PC-9 (cell line): ENCODE measurements at regions not wholly inside any gene's neighbourhood (a gene's known extent, or its start where the extent isn't known, plus 50 kb on each side); places are given as distances from the start of the nearest gene placed in this dataset.

Experiments used
- BruUV-seq: library from RNA; stranded (reverse); fragments of 400-500 nt; replicated peaks from 2 replicates; lab custom pipeline; 2021; lab: Mats Ljungman, UMichigan
- CTCF ChIA-PET: fragments of 300-600 bp; sonication (Branson Sonifier 250); formaldehyde crosslinking; loops from one replicate; lab custom pipeline; 2022; ENCODE audit warnings: antibody characterized with exemption; lab: Charles Lee
- POLR2A ChIA-PET: fragments of 300-600 bp; sonication (Branson Sonifier 250); formaldehyde crosslinking; loops from one replicate; lab custom pipeline; 2022; ENCODE audit warnings: antibody characterized with exemption; ENCODE audit not compliant: unreplicated experiment; lab: Charles Lee
- DNase-seq, 2 experiments: peaks; one replicate each; pipeline versions ENCODE4 v3.0.0 to v3.0.0-alpha.2; 2015 to 2022; ENCODE audit warnings: mixed read lengths in 1 of 2
- H2AFZ ChIP-seq: fragments of 200-600 bp; sonication (generic); 2 replicates; pipeline ENCODE4 v1.8.1; 2017; ENCODE audit warnings: antibody characterized with exemption
- H3F3A ChIP-seq: fragments of 200-600 bp; sonication (generic); 2 replicates; pipeline ENCODE4 v1.8.1; 2017; ENCODE audit warnings: antibody characterized with exemption, mild to moderate bottlenecking, low read depth; ENCODE audit not compliant: insufficient read depth
- H3K27ac ChIP-seq: fragments of 200-600 bp; sonication (generic); 2 replicates; pipeline ENCODE4 v1.6.1; 2016; ENCODE audit warnings: mixed run types
- H3K27me3 ChIP-seq: fragments of 200-600 bp; sonication (generic); 2 replicates; pipeline ENCODE4 v1.6.1; 2016; ENCODE audit warnings: low read depth, mixed run types; ENCODE audit not compliant: insufficient read depth
- H3K36me3 ChIP-seq: fragments of 200-600 bp; sonication (generic); 2 replicates; pipeline ENCODE4 v1.6.1; 2016; ENCODE audit warnings: low read depth, mixed run types
- H3K4me1 ChIP-seq: fragments of 200-600 bp; sonication (generic); replicated peaks from 2 replicates; pipeline ENCODE4 v1.6.1; 2016; ENCODE audit warnings: mixed run types; ENCODE audit not compliant: insufficient read depth
- H3K4me2 ChIP-seq: fragments of 200-600 bp; sonication (generic); 2 replicates; pipeline ENCODE4 v1.6.1; 2017; ENCODE audit warnings: mixed run types
- H3K4me3 ChIP-seq: fragments of 200-600 bp; sonication (generic); 2 replicates; pipeline ENCODE4 v1.6.1; 2016; ENCODE audit warnings: mixed run types
- H3K79me2 ChIP-seq: fragments of 200-600 bp; sonication (generic); 2 replicates; pipeline ENCODE4 v1.6.1; 2017; ENCODE audit warnings: low read depth, mixed run types
- H3K9me2 ChIP-seq: fragments of 200-600 bp; sonication (generic); 2 replicates; pipeline ENCODE4 v1.8.1; 2017; ENCODE audit warnings: mild to moderate bottlenecking; ENCODE audit not compliant: insufficient read depth
- H3K9me3 ChIP-seq: fragments of 200-600 bp; sonication (generic); 2 replicates; pipeline ENCODE4 v1.8.1; 2016; ENCODE audit warnings: low read depth; ENCODE audit not compliant: insufficient read depth
- H4K20me1 ChIP-seq: fragments of 200-600 bp; sonication (generic); 2 replicates; pipeline ENCODE4 v1.8.1; 2017; ENCODE audit not compliant: insufficient read depth
- EZH2 ChIP-seq: fragments of 200-600 bp; sonication (generic); IDR thresholded peaks from 2 replicates; pipeline ENCODE4 v1.8.0; 2017; ENCODE audit warnings: antibody characterized with exemption, low read depth
- intact Hi-C: fragments of 100-400 bp; cut with micrococcal nuclease; formaldehyde crosslinking; loops from one replicate; pipeline ENCODE4 v1.10.0; 2022; ENCODE audit not compliant: unreplicated experiment
- TF ChIP-seq, protein P1 (sequence below): fragments of 200-600 bp; sonication (generic); conservative IDR thresholded peaks from 2 replicates; pipeline ENCODE4 v1.6.1; 2017; ENCODE audit warnings: mixed run types, antibody characterized with exemption, mild to moderate bottlenecking, moderate library complexity

DNA sequence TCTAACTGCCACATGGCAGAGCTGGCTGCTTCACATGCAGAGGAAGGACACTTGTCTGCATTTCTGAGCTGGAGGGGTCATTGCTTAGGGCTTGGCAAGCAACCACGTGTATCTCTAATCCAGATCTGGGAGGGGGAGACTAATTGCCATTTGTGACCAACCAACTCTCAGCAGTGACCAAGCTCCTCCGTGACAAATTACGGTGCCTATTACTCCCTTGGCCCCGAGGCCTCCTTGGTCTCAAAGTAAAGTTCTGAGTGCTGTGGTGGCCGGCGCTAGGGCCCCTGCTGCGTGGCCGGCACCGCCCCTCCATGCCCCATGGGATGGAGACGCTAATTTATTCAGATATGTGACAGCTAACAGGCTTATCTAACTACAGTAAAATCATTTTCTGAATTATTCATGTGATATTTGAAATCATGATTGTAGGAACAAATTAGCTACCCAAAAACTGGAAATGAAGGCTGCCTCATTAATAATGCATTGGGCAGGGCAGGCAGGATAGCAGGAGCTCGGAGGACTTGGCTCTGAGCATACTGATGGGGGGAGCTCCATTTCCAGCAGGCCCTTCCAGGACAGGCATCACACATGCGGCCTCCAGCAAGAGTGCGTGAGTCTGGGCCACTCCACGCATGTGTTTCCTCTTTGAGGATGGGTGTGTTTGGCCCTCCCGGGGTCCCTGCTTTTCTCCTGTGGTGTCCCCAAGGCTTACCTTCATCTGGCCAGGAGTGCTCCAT, 67.7 kb downstream of the C5orf15 start:
- H3K79me2 ChIP-seq = no peaks in the 10 kb centered on the region
- H3K36me3 ChIP-seq = no peaks in the 10 kb centered on the region
- no peaks in the 10 kb centered on the region for H4K20me1 ChIP-seq
- BruUV-seq = no TSS peak
- ChIA-PET CTCF (interaction anchor here (0.5 kb wide), 1 partner anchor 696 kb away, joined by 3 read pairs; no protein-coding TSS in a partner anchor), POLR2A (no interaction called here)
- H3K27me3 ChIP-seq = no peaks in the 10 kb centered on the region
- no peak overlapping the region for H3K4me2 ChIP-seq
- H3F3A ChIP-seq = no peaks in the 10 kb centered on the region
- no peaks in the 10 kb centered on the region for H3K9me2 ChIP-seq
- no peaks in the 10 kb centered on the region for H3K9me3 ChIP-seq
- no peak overlapping the region for H2AFZ ChIP-seq
- DNase-seq = no peak
- peaks cover 9% of the 10 kb centered on the region for H3K4me1 ChIP-seq
- TF ChIP-seq, protein P1, sequence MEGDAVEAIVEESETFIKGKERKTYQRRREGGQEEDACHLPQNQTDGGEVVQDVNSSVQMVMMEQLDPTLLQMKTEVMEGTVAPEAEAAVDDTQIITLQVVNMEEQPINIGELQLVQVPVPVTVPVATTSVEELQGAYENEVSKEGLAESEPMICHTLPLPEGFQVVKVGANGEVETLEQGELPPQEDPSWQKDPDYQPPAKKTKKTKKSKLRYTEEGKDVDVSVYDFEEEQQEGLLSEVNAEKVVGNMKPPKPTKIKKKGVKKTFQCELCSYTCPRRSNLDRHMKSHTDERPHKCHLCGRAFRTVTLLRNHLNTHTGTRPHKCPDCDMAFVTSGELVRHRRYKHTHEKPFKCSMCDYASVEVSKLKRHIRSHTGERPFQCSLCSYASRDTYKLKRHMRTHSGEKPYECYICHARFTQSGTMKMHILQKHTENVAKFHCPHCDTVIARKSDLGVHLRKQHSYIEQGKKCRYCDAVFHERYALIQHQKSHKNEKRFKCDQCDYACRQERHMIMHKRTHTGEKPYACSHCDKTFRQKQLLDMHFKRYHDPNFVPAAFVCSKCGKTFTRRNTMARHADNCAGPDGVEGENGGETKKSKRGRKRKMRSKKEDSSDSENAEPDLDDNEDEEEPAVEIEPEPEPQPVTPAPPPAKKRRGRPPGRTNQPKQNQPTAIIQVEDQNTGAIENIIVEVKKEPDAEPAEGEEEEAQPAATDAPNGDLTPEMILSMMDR = no peak
- no peak for TF ChIP-seq EZH2
- H3K4me3 ChIP-seq = no peak overlapping the region
- intact Hi-C loops = loop anchor here (1.0 kb wide), 1 partner anchor 22 kb away; no protein-coding TSS in a partner anchor
- H3K27ac ChIP-seq = no peak overlapping the region

GRCh38 chr5:133899506-133899905, 68.9 kb downstream of the C5orf15 start:
- Histone ChIP-seq H3K9me2 (no peaks in the 10 kb centered on the region), H3K4me3 (no peak overlapping the region), H3K27me3 (no peaks in the 10 kb centered on the region), H3K36me3 (no peaks in the 10 kb centered on the region), H3K79me2 (no peaks in the 10 kb centered on the region), H2AFZ (no peak overlapping the region), H3F3A (no peaks in the 10 kb centered on the region), H4K20me1 (no peaks in the 10 kb centered on the region), H3K9me3 (no peaks in the 10 kb centered on the region), H3K27ac (no peak overlapping the region), H3K4me2 (no peak overlapping the region), H3K4me1 (peaks cover 11% of the 10 kb centered on the region)
- no peak for DNase-seq
- intact Hi-C loops = no loop called here
- CTCF ChIA-PET = no interaction called here
- TF ChIP-seq EZH2 = no peak
- TF ChIP-seq, protein P1 = no peak
- POLR2A ChIA-PET = no interaction called here
- no TSS peak for BruUV-seq

GRCh38 chr5:133898440-133898839, 70.0 kb downstream of the C5orf15 start:
- no peaks in the 10 kb centered on the region for H3K79me2 ChIP-seq
- no peaks in the 10 kb centered on the region for H3K36me3 ChIP-seq
- intact Hi-C loops = no loop called here
- no peaks in the 10 kb centered on the region for H3F3A ChIP-seq
- H3K4me1 ChIP-seq = peaks cover 11% of the 10 kb centered on the region
- BruUV-seq = no TSS peak
- H3K27ac ChIP-seq = no peak overlapping the region
- no peak for DNase-seq
- POLR2A ChIA-PET = no interaction called here
- H3K4me2 ChIP-seq = no peak overlapping the region
- H4K20me1 ChIP-seq = no peaks in the 10 kb centered on the region
- no peaks in the 10 kb centered on the region for H3K9me3 ChIP-seq
- CTCF ChIA-PET = no interaction called here
- no peaks in the 10 kb centered on the region for H3K27me3 ChIP-seq
- H2AFZ ChIP-seq = no peak overlapping the region
- no peak for TF ChIP-seq EZH2
- H3K4me3 ChIP-seq = no peak overlapping the region
- H3K9me2 ChIP-seq = no peaks in the 10 kb centered on the region
